GM12874 (cell line): ENCODE measurements at regions not wholly inside any gene's neighbourhood (a gene's known extent, or its start where the extent isn't known, plus 50 kb on each side); places are given as distances from the start of the nearest gene placed in this dataset.

Experiments
- TF ChIP-seq, protein P1 (sequence below): IDR thresholded peaks from 2 replicates; pipeline ENCODE4 v1.5.1; 2011; ENCODE audit warnings: low read depth, mild to moderate bottlenecking, control low read depth, low read length, moderate library complexity; ENCODE audit not compliant: insufficient read depth

DNA sequence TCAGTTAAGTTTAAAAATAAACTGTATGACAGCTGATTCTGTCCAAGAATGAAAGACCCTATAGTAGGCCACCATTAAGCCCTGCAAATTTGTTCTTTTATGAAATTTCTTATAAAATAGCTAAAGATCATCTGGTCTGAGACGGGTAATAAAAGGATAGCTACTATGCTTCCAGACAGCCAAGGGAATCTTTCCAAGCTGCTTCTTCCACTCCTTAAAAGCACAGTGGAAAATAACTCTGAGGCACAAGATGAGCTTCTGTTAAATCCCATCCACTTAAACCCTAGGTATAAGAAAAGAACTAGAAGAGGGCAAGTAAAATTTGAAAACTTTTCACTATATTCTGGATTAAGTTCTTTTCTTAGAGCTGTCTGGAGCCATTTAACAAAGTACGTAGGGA lies 194.3 kb downstream of the CAPZA3 start:
- TF ChIP-seq, protein P1, sequence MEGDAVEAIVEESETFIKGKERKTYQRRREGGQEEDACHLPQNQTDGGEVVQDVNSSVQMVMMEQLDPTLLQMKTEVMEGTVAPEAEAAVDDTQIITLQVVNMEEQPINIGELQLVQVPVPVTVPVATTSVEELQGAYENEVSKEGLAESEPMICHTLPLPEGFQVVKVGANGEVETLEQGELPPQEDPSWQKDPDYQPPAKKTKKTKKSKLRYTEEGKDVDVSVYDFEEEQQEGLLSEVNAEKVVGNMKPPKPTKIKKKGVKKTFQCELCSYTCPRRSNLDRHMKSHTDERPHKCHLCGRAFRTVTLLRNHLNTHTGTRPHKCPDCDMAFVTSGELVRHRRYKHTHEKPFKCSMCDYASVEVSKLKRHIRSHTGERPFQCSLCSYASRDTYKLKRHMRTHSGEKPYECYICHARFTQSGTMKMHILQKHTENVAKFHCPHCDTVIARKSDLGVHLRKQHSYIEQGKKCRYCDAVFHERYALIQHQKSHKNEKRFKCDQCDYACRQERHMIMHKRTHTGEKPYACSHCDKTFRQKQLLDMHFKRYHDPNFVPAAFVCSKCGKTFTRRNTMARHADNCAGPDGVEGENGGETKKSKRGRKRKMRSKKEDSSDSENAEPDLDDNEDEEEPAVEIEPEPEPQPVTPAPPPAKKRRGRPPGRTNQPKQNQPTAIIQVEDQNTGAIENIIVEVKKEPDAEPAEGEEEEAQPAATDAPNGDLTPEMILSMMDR, result no peak

DNA sequence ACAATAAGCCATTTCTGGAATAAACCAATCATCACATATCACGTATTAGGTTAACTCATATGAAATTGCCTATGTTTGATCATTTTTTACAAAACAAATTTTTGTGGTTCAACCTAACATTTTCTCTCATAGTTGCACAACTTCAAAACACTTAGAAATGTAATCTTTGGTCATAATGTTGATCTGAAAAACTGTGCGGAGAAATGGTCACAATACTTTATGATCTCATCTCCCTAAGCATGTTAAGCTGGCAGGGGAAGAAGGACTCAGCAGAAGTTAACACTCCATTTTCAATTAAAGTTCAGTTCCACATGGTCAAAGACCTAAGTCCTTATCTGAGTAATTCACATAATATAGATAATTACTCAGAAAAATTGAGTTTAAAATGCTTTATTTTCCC lies 194.8 kb downstream of the CAPZA3 start:
- TF ChIP-seq, protein P1, result no peak

DNA sequence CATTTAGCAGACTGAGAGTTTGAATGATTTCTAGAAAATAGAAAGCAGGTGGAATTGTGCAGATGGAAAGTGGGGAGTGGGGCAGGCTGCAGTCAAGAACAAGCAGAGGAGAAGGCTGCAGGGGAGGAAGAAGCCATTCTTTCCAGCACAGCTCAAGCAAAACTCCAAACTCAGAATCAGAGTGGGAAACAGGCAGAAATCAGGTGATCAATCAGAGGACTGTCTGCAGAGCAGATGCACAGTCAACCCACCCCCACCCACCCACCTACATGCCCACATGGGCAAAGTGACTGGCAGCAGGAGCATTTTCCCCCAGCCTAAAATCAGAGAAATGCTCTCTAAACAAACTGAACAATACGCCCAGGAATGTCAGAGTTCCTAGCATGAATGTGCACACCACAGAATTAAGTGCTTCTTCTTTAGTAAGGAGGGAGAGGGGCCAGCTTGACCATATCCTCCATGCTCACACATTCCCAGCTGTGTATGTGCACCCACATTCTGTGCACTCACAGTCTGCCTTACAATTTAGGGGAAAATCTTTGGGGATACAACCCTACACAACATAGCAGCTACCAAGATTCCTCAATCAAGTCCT lies 194.1 kb upstream of the PLEKHA5 start:
- TF ChIP-seq, protein P1, result no peak

DNA sequence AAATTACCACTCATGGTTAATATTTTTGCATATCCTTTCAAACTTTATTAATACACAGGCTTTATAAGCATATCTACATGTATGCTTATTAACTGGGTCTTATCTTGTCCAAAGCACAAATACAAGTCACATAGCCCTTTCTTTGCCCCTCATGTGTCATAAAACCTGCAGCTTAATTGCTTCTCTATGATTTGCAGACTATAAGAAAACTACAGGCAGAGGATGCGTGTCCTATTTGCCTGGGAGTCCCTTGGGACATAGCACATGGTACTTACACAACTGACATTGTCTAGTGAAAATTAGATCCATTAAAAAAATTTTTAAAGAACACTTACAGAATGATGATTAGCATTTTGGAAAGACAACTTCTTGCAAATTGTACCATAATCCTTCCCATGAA lies 190.5 kb upstream of the PLEKHA5 start:
- TF ChIP-seq, protein P1, result no peak

DNA sequence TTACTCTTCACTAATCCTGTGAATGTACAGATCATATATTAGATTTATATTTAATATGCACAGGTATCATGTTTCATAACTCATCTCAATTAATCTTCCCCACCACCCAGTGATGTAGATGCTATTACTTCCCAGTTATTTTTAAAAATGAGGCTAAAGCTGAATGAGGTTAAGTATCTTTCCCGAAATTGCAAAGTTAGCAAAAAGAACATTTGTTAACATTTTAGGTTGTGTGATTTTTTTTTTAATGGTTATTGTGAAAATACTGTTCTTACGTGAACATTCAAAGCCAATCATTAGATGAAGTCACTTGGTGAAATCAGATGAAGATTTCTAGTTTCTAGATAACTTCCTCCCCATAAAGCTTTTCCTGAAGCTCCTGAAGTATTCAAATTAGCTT lies 186.9 kb upstream of the PLEKHA5 start:
- TF ChIP-seq, protein P1, result no peak

DNA sequence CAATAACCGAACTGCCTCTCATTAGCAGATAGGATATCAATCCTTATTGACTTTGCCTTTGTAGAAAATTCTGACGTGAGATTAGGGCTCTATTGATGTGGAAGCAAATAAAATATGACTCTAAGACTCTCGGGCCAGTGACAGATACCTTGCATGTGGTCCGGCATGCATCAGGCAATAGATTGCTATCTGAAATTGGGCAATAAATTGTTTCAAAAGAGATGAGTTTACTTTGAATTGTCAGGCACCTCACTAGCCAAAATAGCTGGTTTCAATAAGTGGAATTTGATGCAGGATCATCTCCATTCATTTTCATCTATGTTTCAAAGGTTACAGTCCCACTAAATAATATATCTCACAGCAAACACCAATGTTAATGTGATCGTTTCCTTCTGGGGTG lies 186.3 kb upstream of the PLEKHA5 start:
- TF ChIP-seq, protein P1, result no peak

DNA sequence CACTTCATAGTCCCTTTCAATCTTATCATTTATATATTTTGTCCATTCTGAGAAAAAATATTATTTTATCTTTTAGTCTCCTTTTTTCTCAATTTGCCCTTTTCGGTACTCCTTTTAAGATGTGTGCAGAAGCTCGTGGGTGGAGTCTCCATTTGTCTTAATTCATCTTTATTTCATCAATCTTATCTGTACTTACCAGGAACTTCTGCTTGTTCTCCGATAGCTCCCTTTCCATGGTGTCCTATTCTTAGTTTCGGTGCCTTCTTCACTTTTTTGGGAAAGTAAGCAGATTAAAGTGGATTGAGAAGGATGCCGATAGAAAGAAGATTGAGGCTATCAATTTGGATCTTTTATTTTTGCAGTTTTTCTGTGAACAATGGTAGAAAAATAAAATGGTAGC lies 183.4 kb upstream of the PLEKHA5 start:
- TF ChIP-seq, protein P1, result no peak

DNA sequence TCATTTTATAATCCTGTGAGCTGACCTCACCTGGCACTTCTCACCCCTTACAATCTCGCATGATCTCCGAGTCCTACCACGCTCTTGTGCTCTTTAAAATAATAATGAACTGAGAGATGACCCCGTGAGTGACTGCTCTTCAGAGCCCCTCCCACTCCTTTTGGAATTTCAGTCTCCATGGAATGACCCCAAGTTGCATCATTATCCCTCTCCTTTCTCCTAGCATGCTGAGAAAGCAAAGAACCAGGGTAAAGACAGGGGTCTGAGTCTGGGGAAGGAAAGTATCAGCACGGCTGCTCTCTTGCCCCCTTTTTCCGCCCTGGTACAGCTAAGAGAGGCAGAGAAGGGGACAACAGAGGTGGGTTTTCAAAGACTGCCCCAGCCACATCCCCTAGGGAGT lies 178.3 kb upstream of the PLEKHA5 start:
- TF ChIP-seq, protein P1, result no peak
